AML-193 (cell line): ENCODE measurements at regions not wholly inside any gene's neighbourhood (a gene's known extent, or its start where the extent isn't known, plus 50 kb on each side); places are given as distances from the start of the nearest gene placed in this dataset.

ENCODE experiments used
- DNase-seq, 2 experiments: peaks; one replicate each; lab custom pipeline; 2025; lab: John Stamatoyannopoulos, UW

GRCh38 chr4:15340902-15341732, 86.7 kb upstream of the C1QTNF7 start:
- no peak for DNase-seq

GRCh38 chr4:15341733-15342300, 86.0 kb upstream of the C1QTNF7 start:
- no peak for DNase-seq

- DNase-seq = no peak
Observed at GRCh38 chr4:15343000-15343399, 84.8 kb upstream of the C1QTNF7 start.

GRCh38 chr4:15343581-15343980, 84.3 kb upstream of the C1QTNF7 start:
- no peak for DNase-seq

GRCh38 chr4:15344041-15344440, 83.8 kb upstream of the C1QTNF7 start:
- DNase-seq = no peak

GRCh38 chr4:15345134-15345533, 82.7 kb upstream of the C1QTNF7 start:
- DNase-seq = no peak

- no peak for DNase-seq
Observed at GRCh38 chr4:15348236-15348635, 79.6 kb upstream of the C1QTNF7 start.

- DNase-seq = no peak
Observed at GRCh38 chr4:15348695-15349094, 79.1 kb upstream of the C1QTNF7 start.

GRCh38 chr4:15349531-15349935, 78.3 kb upstream of the C1QTNF7 start:
- no peak for DNase-seq

- no peak for DNase-seq
Observed at GRCh38 chr4:15349965-15350364, 77.9 kb upstream of the C1QTNF7 start.

- DNase-seq = no peak
Observed at GRCh38 chr4:15352524-15352923, 75.3 kb upstream of the C1QTNF7 start.

- DNase-seq = no peak
Observed at GRCh38 chr4:15353207-15353606, 74.6 kb upstream of the C1QTNF7 start.

- no peak for DNase-seq
Observed at GRCh38 chr4:15354371-15355297, 73.2 kb upstream of the C1QTNF7 start.

- DNase-seq = no peak
Observed at GRCh38 chr4:15361529-15361928, 66.3 kb upstream of the C1QTNF7 start.

GRCh38 chr4:15362541-15362940, 65.3 kb upstream of the C1QTNF7 start:
- no peak for DNase-seq

- DNase-seq = no peak
Observed at GRCh38 chr4:15364183-15364582, 63.6 kb upstream of the C1QTNF7 start.

GRCh38 chr4:15365641-15366040, 62.2 kb upstream of the C1QTNF7 start:
- no peak for DNase-seq

- DNase-seq = no peak
Observed at GRCh38 chr4:15366721-15367120, 61.1 kb upstream of the C1QTNF7 start.

- DNase-seq = no peak
Observed at GRCh38 chr4:15368856-15369255, 59.0 kb upstream of the C1QTNF7 start.

- DNase-seq = no peak
Observed at GRCh38 chr4:15370296-15370695, 57.5 kb upstream of the C1QTNF7 start.

GRCh38 chr4:15373363-15373762, 54.5 kb upstream of the C1QTNF7 start:
- DNase-seq = no peak

- no peak for DNase-seq
Observed at GRCh38 chr4:15374656-15375055, 53.2 kb upstream of the C1QTNF7 start.

GRCh38 chr4:15375667-15376066, 52.2 kb upstream of the C1QTNF7 start:
- peak; percentile 38 to 43 for DNase-seq
